HG03103 (cell line): ENCODE measurements at regions not wholly inside any gene's neighbourhood (a gene's known extent, or its start where the extent isn't known, plus 50 kb on each side); places are given as distances from the start of the nearest gene placed in this dataset.
"Not testable (repeated sequence)": the region's sequence is repeated elsewhere in the genome, so short reads cannot be mapped to it uniquely, and the experiment has no call there.

ENCODE experiments used
- ATAC-seq: cut with Tn5 transposase; IDR thresholded peaks from one replicate; pipeline ENCODE4 v1.9.1; 2021; ENCODE audit warnings: low read depth; ENCODE audit not compliant: unreplicated experiment

DNA sequence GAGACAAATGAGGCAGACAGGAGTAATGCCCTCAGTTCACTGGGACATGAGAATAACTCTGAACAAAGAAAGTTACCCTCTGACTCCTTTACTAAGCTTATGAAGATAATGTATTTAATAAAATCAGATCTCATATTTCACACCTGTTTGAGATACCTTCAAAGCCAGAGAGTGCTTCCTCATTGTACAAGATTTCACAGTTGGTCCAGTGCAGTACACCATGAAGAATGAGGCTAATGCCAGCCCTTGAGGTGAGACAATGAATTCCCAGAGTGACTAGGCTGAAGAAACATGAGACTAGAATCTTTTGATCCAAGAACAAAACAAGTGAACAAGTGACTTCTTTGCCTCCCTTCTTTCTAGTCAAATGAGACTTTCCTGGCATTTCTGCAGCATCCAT, 1133.8 kb downstream of the TUSC7 start:
- no peak for ATAC-seq

- no peak for ATAC-seq
Observed at GRCh38 chr3:117844676-117845075, 1135.1 kb downstream of the TUSC7 start.

- ATAC-seq = no peak
Observed at GRCh38 chr3:117846238-117846637, 1136.7 kb downstream of the TUSC7 start.

DNA sequence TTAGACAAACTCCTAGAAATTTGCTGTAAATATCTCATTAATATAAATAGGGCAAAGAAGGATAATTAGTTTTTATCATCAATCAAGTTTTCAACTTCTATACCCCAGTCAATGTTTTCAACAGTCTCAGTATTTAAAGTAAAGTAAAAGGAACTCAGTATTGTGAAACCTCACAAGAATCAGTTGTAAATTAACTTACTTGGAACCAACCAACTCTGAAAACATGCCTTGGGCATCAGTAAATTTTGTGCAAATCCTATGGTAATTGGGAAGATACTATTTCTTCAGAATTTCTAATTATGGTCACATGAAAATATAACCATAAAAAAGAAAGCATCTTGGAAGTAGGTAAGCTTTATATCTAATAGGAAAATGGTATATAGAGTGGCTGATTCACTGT, 1139.0 kb downstream of the TUSC7 start:
- no peak for ATAC-seq

DNA sequence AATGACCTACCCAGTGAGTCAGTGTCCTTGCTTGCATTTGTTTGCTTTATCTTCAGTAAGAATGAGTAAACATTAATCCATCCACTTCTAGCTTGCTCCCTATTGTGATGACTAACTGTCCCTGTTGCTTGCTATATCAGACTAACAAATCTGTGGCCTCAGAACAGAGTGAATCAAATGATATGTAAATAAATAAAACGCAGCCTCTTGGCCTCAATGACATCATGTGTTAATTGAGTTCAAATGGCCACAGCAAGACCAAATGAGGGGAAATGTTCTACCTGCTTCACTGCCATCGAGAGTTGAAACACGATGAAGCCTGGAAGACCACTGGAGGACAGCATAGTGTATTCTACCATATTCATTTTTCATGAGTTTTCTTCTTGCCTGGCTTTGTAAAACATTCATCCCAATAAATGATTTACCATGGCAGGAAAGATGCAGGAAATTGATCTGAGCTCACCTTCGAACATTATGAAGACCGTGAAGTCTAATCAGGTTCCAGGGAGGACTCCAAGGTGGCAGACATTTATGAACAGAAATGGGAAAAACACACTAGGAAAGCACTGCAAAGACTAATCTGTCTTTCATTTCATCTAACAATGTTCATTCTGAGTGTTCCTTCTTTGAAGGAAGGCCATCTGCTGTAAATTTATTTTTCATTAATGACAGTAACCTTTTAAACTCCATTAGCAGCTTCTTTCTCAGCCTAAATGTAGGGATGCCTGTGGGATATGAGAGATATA, 1144.5 kb downstream of the TUSC7 start:
- ATAC-seq = no peak

DNA sequence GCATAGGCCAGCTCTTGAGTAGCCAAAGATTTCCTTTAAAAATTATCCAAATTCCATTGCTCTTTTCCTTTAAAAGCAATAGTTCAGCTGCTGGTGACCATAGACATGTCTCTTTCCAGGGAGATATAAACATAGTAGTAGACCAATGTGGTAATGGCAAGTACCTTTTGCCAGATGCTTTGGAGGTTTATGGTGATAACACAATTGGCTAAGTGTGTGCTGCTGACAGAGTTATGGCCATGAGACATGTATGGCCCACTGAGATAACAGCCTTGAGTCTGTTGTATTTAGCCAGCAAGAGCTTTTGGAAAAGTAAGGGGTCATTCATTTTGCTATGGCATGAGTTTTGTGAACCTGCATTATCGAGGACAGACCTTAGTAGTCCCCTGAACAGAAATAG, 1146.8 kb downstream of the TUSC7 start:
- ATAC-seq = no peak

GRCh38 chr3:117863146-117863545, 1153.6 kb downstream of the TUSC7 start:
- ATAC-seq = no peak

GRCh38 chr3:117865338-117865737, 1155.8 kb downstream of the TUSC7 start:
- no peak for ATAC-seq

DNA sequence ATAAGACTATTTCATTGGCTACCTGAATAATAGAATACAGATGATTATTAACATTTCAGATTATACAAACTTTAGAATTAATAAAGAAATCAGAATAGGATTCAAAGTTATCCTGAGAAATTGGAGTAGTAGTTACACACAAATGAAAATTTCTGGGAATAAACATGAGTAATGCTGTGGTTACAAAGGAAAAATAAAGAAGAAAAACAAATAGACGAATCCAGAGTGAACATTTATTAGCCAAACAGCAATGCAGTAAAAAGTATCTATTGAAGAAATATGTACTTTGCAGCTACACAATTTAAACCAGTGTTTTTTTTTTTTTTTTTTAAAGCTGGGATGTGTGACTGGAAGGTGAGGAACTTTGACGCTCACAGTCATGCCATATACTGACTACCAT, 1159.2 kb downstream of the TUSC7 start:
- no peak for ATAC-seq

DNA sequence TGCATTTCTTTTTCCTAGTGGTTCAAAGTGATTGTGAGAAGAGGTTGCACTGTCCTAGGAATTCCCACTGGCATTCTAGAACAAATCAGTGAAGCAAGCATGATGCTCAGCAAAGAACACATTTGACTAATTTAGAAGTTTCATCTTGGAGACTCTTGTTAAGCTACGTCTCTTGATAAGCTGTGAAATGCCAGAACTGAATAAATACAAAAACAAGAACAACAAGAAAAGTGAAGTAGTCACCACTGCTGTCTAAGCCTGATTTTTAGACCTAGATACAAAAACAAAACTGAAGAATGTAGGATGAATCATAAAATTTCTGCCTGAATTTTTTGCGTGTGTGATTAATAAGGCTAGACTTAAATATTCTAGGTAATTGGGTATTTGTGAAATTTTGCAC, 1162.4 kb downstream of the TUSC7 start:
- ATAC-seq = no peak

DNA sequence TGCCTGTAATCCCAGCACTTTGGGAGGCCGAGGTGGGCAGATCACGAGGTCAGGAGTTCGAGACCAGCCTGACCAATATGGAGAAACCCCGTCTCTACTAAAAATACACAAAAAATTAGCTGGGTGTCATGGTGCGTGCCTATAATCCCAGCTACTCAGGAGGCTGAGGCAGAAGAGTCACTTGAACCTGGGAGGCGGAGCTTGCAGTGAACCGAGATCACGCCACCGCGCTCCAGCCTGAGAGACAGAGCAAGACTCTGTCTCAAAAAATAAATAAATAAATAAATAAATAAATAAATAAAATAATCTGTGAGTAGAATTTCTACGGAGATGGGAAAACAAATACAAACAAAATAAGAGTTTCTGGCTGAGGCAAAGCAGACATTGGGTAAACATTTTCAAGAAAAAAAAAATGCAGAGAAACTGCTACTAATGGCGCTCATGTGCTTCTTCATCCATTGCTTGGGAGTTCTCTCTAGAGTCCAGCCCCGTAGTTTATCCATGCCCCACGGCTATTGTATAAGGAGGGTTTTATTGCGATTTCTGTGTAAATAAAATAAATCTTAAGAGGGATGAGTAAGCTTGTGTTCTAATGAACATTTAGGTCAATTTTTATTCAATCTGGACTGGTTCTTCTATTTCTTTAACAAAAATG, 1161.9 kb downstream of the IGSF11 start:
- not testable (repeated sequence) for ATAC-seq

GRCh38 chr3:117873249-117873600, 1161.4 kb downstream of the IGSF11 start:
- ATAC-seq = no peak

DNA sequence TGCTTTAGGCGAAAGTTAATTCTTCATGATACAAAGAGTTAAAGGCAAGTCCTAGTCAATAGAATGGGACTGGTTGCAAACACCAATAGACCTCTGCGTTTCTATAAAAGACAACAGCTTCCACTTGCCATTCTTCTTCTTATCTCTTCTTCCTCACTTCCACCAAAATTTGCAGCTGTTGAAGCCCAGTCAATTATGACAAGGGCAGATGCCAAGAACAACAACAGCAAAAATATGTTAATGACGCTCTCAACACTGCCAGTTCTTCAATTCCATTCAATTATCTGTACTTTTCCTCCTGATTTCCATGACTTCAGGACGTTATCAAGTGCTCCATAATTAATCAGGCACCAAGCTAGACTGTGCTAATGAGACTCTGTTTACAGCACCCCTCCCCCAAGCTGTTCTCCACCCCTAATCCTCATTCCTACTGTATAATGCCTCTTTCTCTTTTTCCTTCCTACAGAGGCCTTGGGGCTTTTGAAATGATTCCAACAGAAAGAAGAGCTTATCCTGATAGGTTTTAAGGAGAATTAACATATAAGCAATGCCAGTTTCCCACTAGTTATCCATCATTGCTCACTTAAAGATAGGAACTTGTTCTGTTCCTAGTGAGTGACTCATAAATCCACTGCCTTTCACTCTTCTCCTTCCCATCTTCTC, 1160.5 kb downstream of the IGSF11 start:
- no peak for ATAC-seq

GRCh38 chr3:117874904-117875874, 1159.5 kb downstream of the IGSF11 start:
- no peak for ATAC-seq

DNA sequence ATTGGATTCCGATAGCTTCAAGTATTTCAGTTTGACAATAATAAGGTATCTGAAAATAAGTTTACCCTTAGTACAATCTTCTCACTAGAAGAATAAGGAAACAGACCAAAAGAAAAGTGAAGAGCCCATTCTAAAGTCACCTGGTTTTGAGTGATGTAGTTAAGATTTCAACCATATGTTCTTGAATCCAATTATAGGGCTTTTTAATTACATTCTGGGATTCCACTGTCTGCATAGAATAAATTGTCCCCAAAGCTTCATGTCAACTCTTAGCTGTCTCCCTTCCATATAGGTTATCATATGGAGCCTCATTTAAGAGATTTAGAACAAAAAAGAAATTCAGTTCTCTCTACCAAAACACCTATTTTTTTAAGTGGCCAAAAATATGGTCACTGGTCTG, 1158.8 kb downstream of the IGSF11 start:
- ATAC-seq = no peak

DNA sequence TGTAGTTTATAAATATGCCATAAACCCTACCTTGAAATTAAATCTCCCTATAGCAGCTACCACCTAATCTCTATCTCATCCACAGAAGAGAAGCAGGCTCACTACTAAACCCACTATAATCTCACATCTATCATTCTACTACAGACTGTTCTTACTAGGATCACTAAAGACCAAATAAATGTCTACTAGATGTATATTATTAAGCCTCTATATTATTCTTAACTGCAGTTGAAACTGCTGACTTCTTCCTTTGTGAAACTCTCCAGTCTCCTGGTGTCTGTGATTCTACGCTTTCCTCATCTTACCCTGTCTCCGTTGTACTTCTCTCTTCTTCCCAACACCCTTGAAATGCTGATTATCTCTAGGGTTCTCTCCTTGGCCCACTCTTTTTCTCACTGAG, 1154.0 kb downstream of the IGSF11 start:
- no peak for ATAC-seq

DNA sequence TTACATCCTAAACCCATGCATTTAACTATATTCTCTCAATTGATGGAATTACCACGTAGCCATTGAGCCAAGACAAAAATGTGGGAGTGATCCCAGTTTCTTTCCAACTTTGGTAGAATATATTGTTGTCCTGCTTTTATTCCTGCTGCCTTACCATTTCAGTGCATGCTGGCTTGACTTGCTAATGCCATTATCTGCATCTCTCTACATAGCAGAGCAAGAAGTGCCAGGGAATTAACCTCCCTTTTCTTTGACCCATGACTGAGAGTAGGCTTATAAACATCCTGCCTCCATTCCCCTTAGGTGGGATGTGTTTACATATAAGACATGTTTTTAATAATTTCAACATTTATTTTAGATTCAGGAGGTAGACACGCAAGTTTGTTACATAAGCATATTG, 1153.4 kb downstream of the IGSF11 start:
- ATAC-seq = no peak

DNA sequence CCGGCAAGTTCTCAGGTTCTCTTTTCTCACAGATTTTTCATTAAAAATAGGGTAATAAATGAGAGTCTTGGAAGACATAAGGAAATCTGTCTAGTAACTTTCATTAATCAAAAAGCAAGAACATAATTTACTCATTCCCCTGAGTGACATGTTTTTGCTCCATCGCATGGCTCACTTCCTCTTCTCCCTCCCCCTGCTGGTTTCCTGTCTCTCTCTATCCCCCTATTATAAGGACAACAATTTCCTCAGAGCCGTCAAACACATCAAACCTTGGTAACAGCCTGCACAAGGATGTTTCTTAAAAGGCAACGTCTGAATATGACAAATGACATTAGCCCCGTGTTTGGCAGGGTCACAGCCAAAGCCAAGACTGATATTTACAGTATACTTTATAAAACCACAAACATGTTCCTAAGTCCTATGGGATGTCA, 1149.6 kb downstream of the IGSF11 start:
- ATAC-seq = peak; percentile 72

DNA sequence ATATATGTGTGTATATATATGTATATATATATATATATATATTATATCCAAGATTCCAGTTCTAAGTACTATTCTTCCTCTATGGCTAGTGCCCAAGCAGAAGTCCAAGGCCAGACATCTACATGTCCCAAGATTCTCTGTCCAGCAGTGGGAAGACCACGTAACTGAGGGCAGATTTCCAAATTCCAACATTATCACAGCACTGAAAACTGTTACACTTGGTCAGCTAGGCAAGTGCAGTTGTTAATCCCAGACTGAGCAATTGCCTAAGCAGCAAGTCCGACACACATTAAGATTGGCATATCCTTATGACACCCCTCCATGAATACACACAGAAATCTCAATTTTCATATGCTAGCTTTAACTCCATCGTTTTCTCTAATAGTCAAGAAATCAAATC, 1148.5 kb downstream of the IGSF11 start:
- no peak for ATAC-seq

DNA sequence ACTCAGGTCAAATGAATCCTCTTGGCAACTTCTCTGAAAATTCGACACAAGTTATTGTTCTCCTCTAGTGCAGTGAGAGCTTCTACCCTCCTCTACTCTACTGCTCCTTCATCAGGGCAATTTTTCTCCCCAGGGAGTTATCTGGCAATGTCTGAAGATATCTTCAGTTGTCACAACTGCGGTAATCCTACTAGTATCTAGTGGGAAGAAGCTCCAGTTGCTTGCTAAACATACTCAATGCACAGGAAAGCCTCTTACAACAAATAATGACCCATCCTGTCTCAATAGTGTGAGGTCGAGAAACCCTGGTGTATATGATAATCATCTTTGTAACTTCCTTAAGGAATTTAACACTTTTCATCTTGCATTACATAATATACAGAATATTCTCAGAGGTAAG, 1147.6 kb downstream of the IGSF11 start:
- ATAC-seq = no peak

DNA sequence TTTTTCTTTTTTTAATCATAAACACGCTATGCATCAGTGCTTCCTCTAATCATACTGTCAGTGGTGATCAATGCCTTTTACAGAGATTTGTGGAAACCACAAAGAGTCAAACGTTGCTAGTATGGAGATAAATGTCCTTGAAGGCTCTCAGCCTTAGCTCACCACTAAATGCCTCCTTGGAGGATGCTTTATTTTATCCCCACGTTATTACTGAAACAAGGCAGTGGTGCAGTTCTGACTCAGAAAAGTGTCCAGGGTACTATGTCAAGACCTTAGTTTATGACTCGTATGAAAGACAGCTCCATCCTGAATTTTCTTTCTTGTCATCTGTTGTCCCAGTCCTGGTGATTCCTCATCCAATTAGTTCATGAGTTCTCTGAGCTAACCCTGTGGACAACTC, 1146.7 kb downstream of the IGSF11 start:
- no peak for ATAC-seq
